ENCODE measurements at regions not wholly inside any gene's neighbourhood (a gene's known extent, or its start where the extent isn't known, plus 50 kb on each side); places are given as distances from the start of the nearest gene placed in this dataset.

DNA sequence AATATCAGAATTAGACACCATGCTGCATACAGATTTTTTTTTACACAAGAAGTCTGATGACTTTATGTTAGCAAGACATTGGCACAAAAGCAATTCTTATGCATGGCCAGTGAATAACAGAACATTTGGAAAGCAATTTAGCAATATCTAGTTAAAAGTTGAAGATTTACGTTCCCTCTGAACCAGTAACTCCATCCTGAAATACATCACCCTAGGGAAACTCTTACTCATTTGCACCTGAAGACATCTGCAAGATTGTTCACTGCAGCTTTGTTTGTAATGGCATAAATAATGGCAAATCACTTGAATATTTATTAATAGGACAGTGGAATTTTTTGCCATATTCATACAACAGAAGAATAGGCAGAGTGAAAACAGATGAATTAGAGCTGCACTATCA is 670.0 kb upstream of the NOVA1 start:
- no CpG with 5 or more reads among the region's 1 CpG for WGBS, 2 donors (ENCODE audit: extremely low coverage in 2 of 2, insufficient read length in 2 of 2, insufficient replicate concordance in 1 of 2)
- no peak overlapping the region for H3K23ac ChIP-seq (ENCODE audit: low read depth, low read length, poor library complexity)
- no peak overlapping the region for H3K9ac ChIP-seq (ENCODE audit: low read depth, low read length, poor library complexity)
- no peak overlapping the region for H3K4me3 ChIP-seq (ENCODE audit: low read length in 2 of 2)
- no peak overlapping the region for H3K4me2 ChIP-seq (ENCODE audit: insufficient read depth, low read length, poor library complexity, severe bottlenecking)
- no peak overlapping the region for H3K14ac ChIP-seq (ENCODE audit: low read length)
- no peaks in the 10 kb centered on the region for H3K9me3 ChIP-seq (replicated peaks in 1 of 2; ENCODE audit: control insufficient read depth in 2 of 2, insufficient read depth in 1 of 2, low read depth in 1 of 2, low read length in 2 of 2)
- no peak overlapping the region for H2BK5ac ChIP-seq (ENCODE audit: low read length)
- H3K27ac ChIP-seq (replicated peaks; ENCODE audit: low read length) = no peak overlapping the region
- H4K91ac ChIP-seq (ENCODE audit: low read depth, low read length, poor library complexity) = no peak overlapping the region
- no peak overlapping the region for H4K8ac ChIP-seq (ENCODE audit: low read depth, low read length)
- DNase-seq (ENCODE audit: low spot score) = no peak
- no peaks in the 10 kb centered on the region for H3K36me3 ChIP-seq (replicated peaks in 1 of 2; ENCODE audit: control insufficient read depth in 2 of 2, insufficient read depth in 2 of 2, low read length in 2 of 2)
- no peak overlapping the region for H2BK120ac ChIP-seq (ENCODE audit: low read depth, low read length)
- no peaks in the 10 kb centered on the region for H3K4me1 ChIP-seq (ENCODE audit: control insufficient read depth in 2 of 2, insufficient read depth in 1 of 2, low read depth in 1 of 2, low read length in 2 of 2)
- no peaks in the 10 kb centered on the region for H3K27me3 ChIP-seq (ENCODE audit: control insufficient read depth in 3 of 3, insufficient read depth in 3 of 3, low read depth in 1 of 3, low read length in 3 of 3)
- H3K4ac ChIP-seq (ENCODE audit: low read length) = no peak overlapping the region
- no peak overlapping the region for H3K18ac ChIP-seq (ENCODE audit: low read length)
- H2BK12ac ChIP-seq (ENCODE audit: low read length) = no peak overlapping the region
- H2BK15ac ChIP-seq (ENCODE audit: low read length) = no peak overlapping the region
- H3K79me1 ChIP-seq (ENCODE audit: low read depth, low read length) = no peaks in the 10 kb centered on the region
- no peak overlapping the region for H2AFZ ChIP-seq (ENCODE audit: low read length)
- H2AK5ac ChIP-seq (ENCODE audit: low read depth, low read length) = no peak overlapping the region

DNA sequence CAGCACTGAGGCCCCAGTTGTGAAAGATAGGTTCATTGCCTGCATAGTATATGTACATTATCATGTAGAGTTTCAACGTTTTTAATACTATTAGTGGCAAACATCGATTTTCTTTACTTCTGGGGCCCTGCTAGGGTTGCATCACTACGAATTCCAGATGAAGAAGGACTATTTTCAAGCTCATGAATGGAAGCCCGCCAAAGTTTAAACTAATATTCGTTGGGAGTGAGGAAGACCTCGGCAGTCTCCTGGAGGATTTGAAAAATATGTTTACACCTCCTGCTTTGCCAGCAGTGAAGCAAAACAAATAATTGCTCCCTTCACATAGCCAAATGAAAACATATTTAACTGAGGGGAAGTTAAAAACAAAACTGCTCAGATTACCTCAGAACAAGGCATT is 672.9 kb upstream of the NOVA1 start:
- H3K4me3 ChIP-seq (ENCODE audit: low read length in 2 of 2) = no peak overlapping the region
- no peak overlapping the region for H3K14ac ChIP-seq (ENCODE audit: low read length)
- H2AK5ac ChIP-seq (ENCODE audit: low read depth, low read length) = no peak overlapping the region
- DNase-seq (ENCODE audit: low spot score) = no peak
- no peaks in the 10 kb centered on the region for H3K9me3 ChIP-seq (replicated peaks in 1 of 2; ENCODE audit: control insufficient read depth in 2 of 2, insufficient read depth in 1 of 2, low read depth in 1 of 2, low read length in 2 of 2)
- H3K4me1 ChIP-seq (ENCODE audit: control insufficient read depth in 2 of 2, insufficient read depth in 1 of 2, low read depth in 1 of 2, low read length in 2 of 2) = no peaks in the 10 kb centered on the region
- no peak overlapping the region for H2BK120ac ChIP-seq (ENCODE audit: low read depth, low read length)
- no peak overlapping the region for H3K4ac ChIP-seq (ENCODE audit: low read length)
- H2BK15ac ChIP-seq (ENCODE audit: low read length) = no peak overlapping the region
- H3K36me3 ChIP-seq (replicated peaks in 1 of 2; ENCODE audit: control insufficient read depth in 2 of 2, insufficient read depth in 2 of 2, low read length in 2 of 2) = no peaks in the 10 kb centered on the region
- no peak overlapping the region for H4K8ac ChIP-seq (ENCODE audit: low read depth, low read length)
- H4K91ac ChIP-seq (ENCODE audit: low read depth, low read length, poor library complexity) = no peak overlapping the region
- H3K79me1 ChIP-seq (ENCODE audit: low read depth, low read length) = no peaks in the 10 kb centered on the region
- H3K18ac ChIP-seq (ENCODE audit: low read length) = no peak overlapping the region
- no peak overlapping the region for H2AFZ ChIP-seq (ENCODE audit: low read length)
- no peak overlapping the region for H2BK12ac ChIP-seq (ENCODE audit: low read length)
- H3K23ac ChIP-seq (ENCODE audit: low read depth, low read length, poor library complexity) = no peak overlapping the region
- H3K4me2 ChIP-seq (ENCODE audit: insufficient read depth, low read length, poor library complexity, severe bottlenecking) = no peak overlapping the region
- H3K27ac ChIP-seq (replicated peaks; ENCODE audit: low read length) = no peak overlapping the region
- H3K27me3 ChIP-seq (ENCODE audit: control insufficient read depth in 3 of 3, insufficient read depth in 3 of 3, low read depth in 1 of 3, low read length in 3 of 3) = no peaks in the 10 kb centered on the region
- no peak overlapping the region for H2BK5ac ChIP-seq (ENCODE audit: low read length)
- H3K9ac ChIP-seq (ENCODE audit: low read depth, low read length, poor library complexity) = no peak overlapping the region
- no CpG with 5 or more reads among the region's 6 CpGs for WGBS, 2 donors (ENCODE audit: extremely low coverage in 2 of 2, insufficient read length in 2 of 2, insufficient replicate concordance in 1 of 2)

DNA sequence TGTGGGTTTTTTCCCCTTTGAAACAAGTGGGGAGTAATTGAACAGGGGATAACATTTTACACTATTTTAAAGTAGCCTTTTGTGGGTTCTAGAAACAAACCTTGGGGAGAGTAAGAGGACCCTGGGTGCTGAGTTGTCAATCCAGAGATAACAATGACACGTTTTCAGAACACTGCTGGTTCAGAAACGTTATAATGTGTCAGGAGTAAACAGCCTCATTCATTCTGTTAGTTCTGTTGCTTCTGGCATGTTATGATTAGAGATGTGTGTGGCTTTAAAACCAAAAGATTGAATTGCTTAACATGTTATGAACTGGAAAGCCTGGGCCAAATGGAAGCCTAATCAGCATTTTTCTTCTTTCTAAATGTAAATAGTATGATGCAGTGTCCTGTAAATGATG is 680.5 kb upstream of the NOVA1 start:
- Histone ChIP-seq H3K9ac (ENCODE audit: low read depth, low read length, poor library complexity) (no peak overlapping the region), H3K36me3 (replicated peaks in 1 of 2; ENCODE audit: control insufficient read depth in 2 of 2, insufficient read depth in 2 of 2, low read length in 2 of 2) (no peaks in the 10 kb centered on the region), H3K4me2 (ENCODE audit: insufficient read depth, low read length, poor library complexity, severe bottlenecking) (no peak overlapping the region), H2BK120ac (ENCODE audit: low read depth, low read length) (no peak overlapping the region), H2BK5ac (ENCODE audit: low read length) (no peak overlapping the region), H3K4me1 (ENCODE audit: control insufficient read depth in 2 of 2, insufficient read depth in 1 of 2, low read depth in 1 of 2, low read length in 2 of 2) (no peaks in the 10 kb centered on the region), H3K4ac (ENCODE audit: low read length) (no peak overlapping the region), H3K14ac (ENCODE audit: low read length) (no peak overlapping the region), H2BK12ac (ENCODE audit: low read length) (no peak overlapping the region), H2BK15ac (ENCODE audit: low read length) (no peak overlapping the region), H3K27me3 (ENCODE audit: control insufficient read depth in 3 of 3, insufficient read depth in 3 of 3, low read depth in 1 of 3, low read length in 3 of 3) (no peaks in the 10 kb centered on the region), H3K23ac (ENCODE audit: low read depth, low read length, poor library complexity) (no peak overlapping the region), H4K91ac (ENCODE audit: low read depth, low read length, poor library complexity) (no peak overlapping the region), H3K18ac (ENCODE audit: low read length) (no peak overlapping the region), H2AK5ac (ENCODE audit: low read depth, low read length) (no peak overlapping the region), H4K8ac (ENCODE audit: low read depth, low read length) (no peak overlapping the region), H3K4me3 (ENCODE audit: low read length in 2 of 2) (no peak overlapping the region), H3K27ac (replicated peaks; ENCODE audit: low read length) (no peak overlapping the region), H3K9me3 (replicated peaks in 1 of 2; ENCODE audit: control insufficient read depth in 2 of 2, insufficient read depth in 1 of 2, low read depth in 1 of 2, low read length in 2 of 2) (no peaks in the 10 kb centered on the region), H2AFZ (ENCODE audit: low read length) (no peak overlapping the region), H3K79me1 (ENCODE audit: low read depth, low read length) (no peaks in the 10 kb centered on the region)
- no peak for DNase-seq (ENCODE audit: low spot score)
- no CpG with 5 or more reads among the region's 2 CpGs for WGBS, 2 donors (ENCODE audit: extremely low coverage in 2 of 2, insufficient read length in 2 of 2, insufficient replicate concordance in 1 of 2)

DNA sequence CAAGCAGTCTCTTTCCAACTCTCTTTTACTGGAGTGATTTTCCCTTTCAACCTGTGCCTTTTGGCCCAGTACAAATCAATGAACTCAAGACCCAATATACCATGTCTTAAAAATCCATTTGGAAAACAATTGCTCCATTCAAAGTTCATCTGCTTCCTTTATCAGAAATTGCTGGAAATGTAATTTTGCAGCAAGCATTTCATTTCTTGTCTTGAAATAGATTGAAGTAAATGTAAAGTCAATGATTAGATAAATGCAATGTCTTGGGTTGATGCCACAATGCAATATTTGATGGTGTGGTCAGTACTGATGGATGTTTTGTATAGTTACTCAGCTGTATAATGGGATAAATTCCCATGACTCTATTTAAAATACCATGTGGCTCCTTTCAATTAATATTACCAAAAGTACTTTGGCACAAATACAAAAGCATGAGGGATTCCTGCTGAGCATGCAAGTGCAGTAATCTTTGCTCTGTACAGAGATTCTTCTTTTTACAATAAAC is 707.7 kb upstream of the NOVA1 start:
- no peak overlapping the region for H4K8ac ChIP-seq (ENCODE audit: low read depth, low read length)
- no peak overlapping the region for H3K4ac ChIP-seq (ENCODE audit: low read length)
- no peaks in the 10 kb centered on the region for H3K9me3 ChIP-seq (replicated peaks in 1 of 2; ENCODE audit: control insufficient read depth in 2 of 2, insufficient read depth in 1 of 2, low read depth in 1 of 2, low read length in 2 of 2)
- no peaks in the 10 kb centered on the region for H3K79me1 ChIP-seq (ENCODE audit: low read depth, low read length)
- no peak overlapping the region for H2AK5ac ChIP-seq (ENCODE audit: low read depth, low read length)
- H3K18ac ChIP-seq (ENCODE audit: low read length) = no peak overlapping the region
- H2BK5ac ChIP-seq (ENCODE audit: low read length) = no peak overlapping the region
- no peak overlapping the region for H3K14ac ChIP-seq (ENCODE audit: low read length)
- H3K23ac ChIP-seq (ENCODE audit: low read depth, low read length, poor library complexity) = no peak overlapping the region
- H3K9ac ChIP-seq (ENCODE audit: low read depth, low read length, poor library complexity) = no peak overlapping the region
- no peaks in the 10 kb centered on the region for H3K4me1 ChIP-seq (ENCODE audit: control insufficient read depth in 2 of 2, insufficient read depth in 1 of 2, low read depth in 1 of 2, low read length in 2 of 2)
- H3K27me3 ChIP-seq (ENCODE audit: control insufficient read depth in 3 of 3, insufficient read depth in 3 of 3, low read depth in 1 of 3, low read length in 3 of 3) = no peaks in the 10 kb centered on the region
- no peak overlapping the region for H3K4me3 ChIP-seq (ENCODE audit: low read length in 2 of 2)
- H3K36me3 ChIP-seq (replicated peaks in 1 of 2; ENCODE audit: control insufficient read depth in 2 of 2, insufficient read depth in 2 of 2, low read length in 2 of 2) = no peaks in the 10 kb centered on the region
- no peak overlapping the region for H2AFZ ChIP-seq (ENCODE audit: low read length)
- H4K91ac ChIP-seq (ENCODE audit: low read depth, low read length, poor library complexity) = no peak overlapping the region
- H3K4me2 ChIP-seq (ENCODE audit: insufficient read depth, low read length, poor library complexity, severe bottlenecking) = no peak overlapping the region
- DNase-seq (ENCODE audit: low spot score) = no peak
- no peak overlapping the region for H2BK120ac ChIP-seq (ENCODE audit: low read depth, low read length)
- H2BK15ac ChIP-seq (ENCODE audit: low read length) = no peak overlapping the region
- no peak overlapping the region for H3K27ac ChIP-seq (replicated peaks; ENCODE audit: low read length)
- no peak overlapping the region for H2BK12ac ChIP-seq (ENCODE audit: low read length)

Data from neuronal stem cell (in vitro differentiated cells).